DND-41 (cell line): ENCODE measurements at regions not wholly inside any gene's neighbourhood (a gene's known extent, or its start where the extent isn't known, plus 50 kb on each side); places are given as distances from the start of the nearest gene placed in this dataset.

Source experiments
- ATAC-seq: fragments of 200-7000 bp; cut with Tn5 transposase; 3 replicates; pipeline ENCODE4 v1.9.1; 2021; ENCODE audit warnings: low read depth; ENCODE audit not compliant: insufficient read depth
- DNase-seq: peaks from one replicate; pipeline ENCODE4 v3.0.0-alpha.2; 2020
- H2AFZ ChIP-seq: 2 replicates; pipeline ENCODE4 v1.6.0; 2012; ENCODE audit warnings: low read depth, low read length
- H3K27ac ChIP-seq: 2 replicates; pipeline ENCODE4 v1.5.1; 2012; ENCODE audit warnings: low read length, inconsistent platforms
- H3K27me3 ChIP-seq: fragments of 200-600 bp; sonication (generic); 2 replicates; pipeline ENCODE4 v1.6.0; 2012; ENCODE audit warnings: low read length, mild to moderate bottlenecking, inconsistent platforms; ENCODE audit not compliant: insufficient read depth, poor library complexity
- H3K36me3 ChIP-seq: 2 replicates; pipeline ENCODE4 v1.5.1; 2012; ENCODE audit warnings: low read length, inconsistent platforms; ENCODE audit not compliant: insufficient read depth
- H3K4me1 ChIP-seq: 2 replicates; pipeline ENCODE4 v1.5.1; 2012; ENCODE audit warnings: mild to moderate bottlenecking, low read length; ENCODE audit not compliant: insufficient read depth
- H3K4me2 ChIP-seq: 2 replicates; pipeline ENCODE4 v1.6.0; 2012; ENCODE audit warnings: mild to moderate bottlenecking, moderate library complexity, low read length, inconsistent platforms; ENCODE audit not compliant: insufficient read depth
- H3K4me3 ChIP-seq, 2 experiments: fragments of 200-600 bp in 1 of 2; shearing (Covaris generic) in 1 of 2; 2 replicates each; pipeline ENCODE4 v1.5.1; 2012 to 2016; ENCODE audit warnings: inconsistent platforms in 2 of 2, low read length in 2 of 2, mild to moderate bottlenecking in 2 of 2, low read depth in 1 of 2, moderate library complexity in 1 of 2
- H3K79me2 ChIP-seq: 2 replicates; pipeline ENCODE4 v1.6.0; 2012; ENCODE audit warnings: low read length, inconsistent platforms; ENCODE audit not compliant: insufficient read depth
- H3K9ac ChIP-seq: 2 replicates; pipeline ENCODE4 v1.6.0; 2012; ENCODE audit warnings: low read depth, mild to moderate bottlenecking, inconsistent platforms, low read length, moderate library complexity
- H3K9me3 ChIP-seq: 2 replicates; pipeline ENCODE4 v1.5.1; 2012; ENCODE audit warnings: low read length, moderate library complexity, mild to moderate bottlenecking, inconsistent platforms; ENCODE audit not compliant: insufficient read depth, severe bottlenecking
- H4K20me1 ChIP-seq: 2 replicates; pipeline ENCODE4 v1.6.0; 2012; ENCODE audit warnings: low read length; ENCODE audit not compliant: insufficient read depth
- EZH2 ChIP-seq: IDR thresholded peaks from 3 replicates; pipeline ENCODE4 v1.6.1; 2012; ENCODE audit warnings: borderline replicate concordance, low read depth, mild to moderate bottlenecking, moderate library complexity, low read length, inconsistent platforms; ENCODE audit not compliant: severe bottlenecking
- TF ChIP-seq, protein P1 (sequence below): IDR thresholded peaks from 2 replicates; pipeline ENCODE4 v1.5.1; 2012; ENCODE audit warnings: borderline replicate concordance, low read length, moderate library complexity, mild to moderate bottlenecking; ENCODE audit not compliant: poor library complexity, severe bottlenecking; ENCODE audit errors: extremely low read depth

DNA sequence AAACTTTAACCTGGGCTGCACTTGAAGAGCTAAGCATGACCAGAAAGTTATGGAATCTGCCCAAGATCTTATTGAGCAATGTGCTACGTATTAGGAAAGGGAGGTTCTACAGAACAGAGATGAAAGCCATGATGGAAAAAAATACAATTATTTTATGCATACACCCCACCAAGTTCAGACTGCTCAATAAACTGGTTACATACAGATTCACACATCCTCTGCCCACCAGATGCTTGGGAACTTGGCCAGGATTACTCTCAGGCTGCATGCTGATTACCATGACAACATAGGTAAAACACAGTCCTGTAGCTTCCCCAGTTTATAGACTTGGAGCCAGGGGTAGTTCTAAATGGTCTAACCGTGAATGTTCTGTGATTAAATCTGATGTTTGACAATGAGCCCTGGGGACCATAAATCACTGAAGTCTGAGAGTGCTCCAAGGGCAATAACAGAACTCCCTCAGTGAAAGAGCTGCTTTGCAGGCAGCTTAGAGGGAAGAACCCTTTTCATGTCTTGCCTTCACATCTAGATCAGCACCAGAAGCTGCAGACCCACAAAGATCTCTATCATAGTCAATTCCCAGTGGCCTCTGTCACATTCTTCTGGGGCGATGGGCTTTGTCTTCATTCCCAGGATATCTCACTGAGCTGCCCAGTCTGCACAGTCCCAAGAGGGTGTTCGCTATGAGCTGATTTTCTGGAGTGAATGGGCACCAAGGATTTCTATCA is 232.2 kb downstream of the EMP1 start:
- no peak overlapping the region for H3K27ac ChIP-seq
- no peak overlapping the region for H3K4me3 ChIP-seq
- DNase-seq (no peak), ATAC-seq (no peak)
- no peaks in the 10 kb centered on the region for H3K79me2 ChIP-seq
- H2AFZ ChIP-seq, result no peak overlapping the region
- H3K36me3 ChIP-seq, result no peaks in the 10 kb centered on the region
- no peak overlapping the region for H3K4me2 ChIP-seq
- H3K27me3 ChIP-seq, result no peaks in the 10 kb centered on the region
- H3K4me1 ChIP-seq, result no peaks in the 10 kb centered on the region
- H3K9me3 ChIP-seq, result no peaks in the 10 kb centered on the region
- no peaks in the 10 kb centered on the region for H4K20me1 ChIP-seq
- TF ChIP-seq, protein P1, sequence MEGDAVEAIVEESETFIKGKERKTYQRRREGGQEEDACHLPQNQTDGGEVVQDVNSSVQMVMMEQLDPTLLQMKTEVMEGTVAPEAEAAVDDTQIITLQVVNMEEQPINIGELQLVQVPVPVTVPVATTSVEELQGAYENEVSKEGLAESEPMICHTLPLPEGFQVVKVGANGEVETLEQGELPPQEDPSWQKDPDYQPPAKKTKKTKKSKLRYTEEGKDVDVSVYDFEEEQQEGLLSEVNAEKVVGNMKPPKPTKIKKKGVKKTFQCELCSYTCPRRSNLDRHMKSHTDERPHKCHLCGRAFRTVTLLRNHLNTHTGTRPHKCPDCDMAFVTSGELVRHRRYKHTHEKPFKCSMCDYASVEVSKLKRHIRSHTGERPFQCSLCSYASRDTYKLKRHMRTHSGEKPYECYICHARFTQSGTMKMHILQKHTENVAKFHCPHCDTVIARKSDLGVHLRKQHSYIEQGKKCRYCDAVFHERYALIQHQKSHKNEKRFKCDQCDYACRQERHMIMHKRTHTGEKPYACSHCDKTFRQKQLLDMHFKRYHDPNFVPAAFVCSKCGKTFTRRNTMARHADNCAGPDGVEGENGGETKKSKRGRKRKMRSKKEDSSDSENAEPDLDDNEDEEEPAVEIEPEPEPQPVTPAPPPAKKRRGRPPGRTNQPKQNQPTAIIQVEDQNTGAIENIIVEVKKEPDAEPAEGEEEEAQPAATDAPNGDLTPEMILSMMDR, result no peak
- TF ChIP-seq EZH2, result no peak
- no peak overlapping the region for H3K9ac ChIP-seq

DNA sequence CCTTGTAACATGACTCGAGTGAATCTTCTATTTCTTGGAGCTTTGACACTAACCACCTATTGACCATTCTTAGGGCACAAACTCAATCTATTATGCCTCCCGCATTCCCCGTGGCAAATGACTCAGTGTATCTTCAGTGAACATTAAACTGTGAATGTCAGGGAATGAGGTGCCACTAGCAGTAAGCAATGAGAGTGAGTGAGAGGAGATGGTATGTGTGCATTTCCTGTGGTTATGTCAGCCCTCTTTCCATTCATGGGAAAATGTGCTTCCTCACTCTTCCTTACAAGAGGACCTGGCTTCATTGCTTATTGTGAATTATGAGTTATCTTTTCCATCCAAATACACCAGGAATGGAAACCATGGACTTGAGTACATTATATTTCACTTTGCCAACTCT is 229.2 kb downstream of the EMP1 start:
- no peak overlapping the region for H2AFZ ChIP-seq
- ATAC-seq (no peak), DNase-seq (no peak)
- H3K9ac ChIP-seq, result no peak overlapping the region
- no peak overlapping the region for H3K4me2 ChIP-seq
- no peaks in the 10 kb centered on the region for H3K36me3 ChIP-seq
- H3K9me3 ChIP-seq, result no peaks in the 10 kb centered on the region
- H3K27me3 ChIP-seq, result no peaks in the 10 kb centered on the region
- H3K4me3 ChIP-seq, result no peak overlapping the region
- no peak overlapping the region for H3K27ac ChIP-seq
- no peaks in the 10 kb centered on the region for H4K20me1 ChIP-seq
- no peak for TF ChIP-seq EZH2
- TF ChIP-seq, protein P1, result no peak
- no peaks in the 10 kb centered on the region for H3K4me1 ChIP-seq
- no peaks in the 10 kb centered on the region for H3K79me2 ChIP-seq

DNA sequence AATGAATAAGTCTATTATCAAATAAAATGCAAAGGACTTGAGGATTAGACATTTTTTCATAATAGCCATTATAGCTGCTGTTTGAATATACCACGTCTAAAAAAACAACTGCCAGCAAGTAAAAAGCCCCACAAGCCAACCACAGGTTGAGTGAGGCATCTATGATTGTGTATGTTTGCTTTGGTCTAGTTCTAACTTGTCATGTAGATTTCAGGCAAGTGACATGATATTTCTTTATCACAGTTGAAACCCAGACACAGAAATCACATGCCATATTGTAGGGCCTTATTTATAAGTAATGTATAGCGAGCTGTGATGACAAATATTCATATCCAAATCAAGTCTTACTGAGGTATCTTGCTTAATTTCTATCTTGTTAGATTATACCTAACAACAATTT is 225.8 kb downstream of the EMP1 start:
- Histone ChIP-seq H3K36me3 (no peaks in the 10 kb centered on the region), H3K27me3 (no peaks in the 10 kb centered on the region), H4K20me1 (no peaks in the 10 kb centered on the region), H3K9me3 (no peaks in the 10 kb centered on the region), H3K27ac (no peak overlapping the region), H3K4me2 (no peak overlapping the region), H3K4me3 (no peak overlapping the region), H3K79me2 (no peaks in the 10 kb centered on the region), H2AFZ (no peak overlapping the region), H3K9ac (no peak overlapping the region), H3K4me1 (no peaks in the 10 kb centered on the region)
- TF ChIP-seq EZH2, result no peak
- TF ChIP-seq, protein P1, result no peak
- no peak for ATAC-seq
- DNase-seq, result no peak

DNA sequence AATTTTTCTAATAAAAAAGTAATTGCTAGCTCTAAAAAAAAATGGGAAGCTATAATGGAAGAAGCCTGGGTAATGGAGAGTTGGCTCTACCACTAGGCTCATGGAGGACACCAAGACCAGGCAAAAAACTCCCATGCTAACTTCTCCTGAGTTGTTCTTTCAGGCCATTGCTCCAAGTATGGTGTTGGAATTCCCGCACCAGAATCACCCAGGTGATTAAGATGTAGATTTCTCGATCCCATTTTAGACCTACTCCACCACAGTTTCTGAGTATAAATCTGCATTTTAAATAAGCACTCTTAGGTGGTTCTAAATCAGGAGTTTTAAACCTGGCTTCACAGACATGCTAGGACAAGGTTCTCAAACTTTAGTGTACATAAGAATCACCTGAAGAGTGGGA is 221.0 kb downstream of the EMP1 start:
- H3K4me2 ChIP-seq, result no peak overlapping the region
- H3K27me3 ChIP-seq, result no peaks in the 10 kb centered on the region
- ATAC-seq (no peak), DNase-seq (no peak)
- H3K4me1 ChIP-seq, result no peaks in the 10 kb centered on the region
- no peaks in the 10 kb centered on the region for H4K20me1 ChIP-seq
- no peak overlapping the region for H3K27ac ChIP-seq
- TF ChIP-seq, protein P1, result no peak
- no peak for TF ChIP-seq EZH2
- H2AFZ ChIP-seq, result no peak overlapping the region
- no peaks in the 10 kb centered on the region for H3K9me3 ChIP-seq
- no peaks in the 10 kb centered on the region for H3K36me3 ChIP-seq
- no peaks in the 10 kb centered on the region for H3K79me2 ChIP-seq
- no peak overlapping the region for H3K4me3 ChIP-seq
- H3K9ac ChIP-seq, result no peak overlapping the region
